ENCODE measurements at regions not wholly inside any gene's neighbourhood (a gene's known extent, or its start where the extent isn't known, plus 50 kb on each side); places are given as distances from the start of the nearest gene placed in this dataset.

DNA sequence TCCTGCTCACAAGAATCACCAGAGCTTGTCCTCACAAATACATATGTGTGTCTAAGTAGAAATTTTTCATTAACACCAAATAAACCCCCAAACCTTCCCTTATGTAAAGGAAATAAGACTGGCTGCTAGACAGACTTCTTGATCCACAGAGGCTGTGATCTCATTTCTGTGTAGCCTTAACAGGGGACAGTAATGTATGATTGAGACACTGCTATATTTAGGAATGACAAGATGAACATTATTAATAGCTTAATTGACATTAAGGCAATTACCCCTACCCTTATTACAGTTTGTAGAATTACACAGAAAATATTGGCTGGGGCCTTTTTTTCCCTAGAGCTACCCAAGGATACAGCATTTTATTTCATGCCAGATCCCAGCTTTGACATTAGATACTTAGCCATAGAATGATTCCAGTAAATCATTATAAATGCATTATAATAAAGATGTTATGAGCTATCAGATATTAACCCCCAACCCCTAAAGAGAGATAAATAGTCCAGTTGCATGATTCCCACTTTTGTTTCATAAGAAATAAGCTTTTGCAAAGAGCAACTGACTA lies 392.1 kb upstream of the HNRNPA3 start:
- H3K27ac ChIP-seq, result no peak overlapping the region
- ATAC-seq (no peak), DNase-seq (ENCODE audit: low read depth in 1 of 2, low spot score in 1 of 2) (no peak), FAIRE-seq (no peak)
- CTCF ChIA-PET, result interaction anchor here (0.9 to 2.2 kb wide), 7 partner anchors 9 to 700 kb away, joined by 3 to 8 read pairs (median 3); no protein-coding TSS in a partner anchor
- no peaks in the 10 kb centered on the region for H3K9me3 ChIP-seq
- TF ChIP-seq ZFP36 (IDR thresholded peaks at IDR 0.05; ENCODE audit: borderline replicate concordance, partially characterized antibody), result no peak
- TF ChIP-seq FOXS1 (CRISPR knock-in tag; IDR thresholded peaks at IDR 0.05), result no peak
- TF ChIP-seq, protein P1, sequence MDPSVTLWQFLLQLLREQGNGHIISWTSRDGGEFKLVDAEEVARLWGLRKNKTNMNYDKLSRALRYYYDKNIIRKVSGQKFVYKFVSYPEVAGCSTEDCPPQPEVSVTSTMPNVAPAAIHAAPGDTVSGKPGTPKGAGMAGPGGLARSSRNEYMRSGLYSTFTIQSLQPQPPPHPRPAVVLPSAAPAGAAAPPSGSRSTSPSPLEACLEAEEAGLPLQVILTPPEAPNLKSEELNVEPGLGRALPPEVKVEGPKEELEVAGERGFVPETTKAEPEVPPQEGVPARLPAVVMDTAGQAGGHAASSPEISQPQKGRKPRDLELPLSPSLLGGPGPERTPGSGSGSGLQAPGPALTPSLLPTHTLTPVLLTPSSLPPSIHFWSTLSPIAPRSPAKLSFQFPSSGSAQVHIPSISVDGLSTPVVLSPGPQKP (IDR thresholded peaks at IDR 0.05; ENCODE audit: low read depth, low read length), result no peak
- TF ChIP-seq ESRRA (IDR thresholded peaks at IDR 0.05; ENCODE audit: borderline replicate concordance, low read length), result no peak
- TF ChIP-seq HOXB13 (CRISPR knock-in tag; IDR thresholded peaks at IDR 0.05; ENCODE audit: low read depth), result no peak
- TF ChIP-seq MAFK (IDR thresholded peaks at IDR 0.05; ENCODE audit: partially characterized antibody), result no peak
- TF ChIP-seq NPAS2 (CRISPR knock-in tag; IDR thresholded peaks at IDR 0.05; ENCODE audit: borderline replicate concordance), result no peak
- no peak for TF ChIP-seq TP53 (CRISPR knock-in tag; IDR thresholded peaks at IDR 0.05)
- TF ChIP-seq, protein P2, sequence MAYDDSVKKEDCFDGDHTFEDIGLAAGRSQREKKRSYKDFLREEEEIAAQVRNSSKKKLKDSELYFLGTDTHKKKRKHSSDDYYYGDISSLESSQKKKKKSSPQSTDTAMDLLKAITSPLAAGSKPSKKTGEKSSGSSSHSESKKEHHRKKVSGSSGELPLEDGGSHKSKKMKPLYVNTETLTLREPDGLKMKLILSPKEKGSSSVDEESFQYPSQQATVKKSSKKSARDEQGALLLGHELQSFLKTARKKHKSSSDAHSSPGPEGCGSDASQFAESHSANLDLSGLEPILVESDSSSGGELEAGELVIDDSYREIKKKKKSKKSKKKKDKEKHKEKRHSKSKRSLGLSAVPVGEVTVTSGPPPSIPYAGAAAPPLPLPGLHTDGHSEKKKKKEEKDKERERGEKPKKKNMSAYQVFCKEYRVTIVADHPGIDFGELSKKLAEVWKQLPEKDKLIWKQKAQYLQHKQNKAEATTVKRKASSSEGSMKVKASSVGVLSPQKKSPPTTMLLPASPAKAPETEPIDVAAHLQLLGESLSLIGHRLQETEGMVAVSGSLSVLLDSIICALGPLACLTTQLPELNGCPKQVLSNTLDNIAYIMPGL (CRISPR knock-in tag; IDR thresholded peaks at IDR 0.05; ENCODE audit: borderline replicate concordance), result no peak
- no peak for TF ChIP-seq CEBPB (IDR thresholded peaks at IDR 0.05)
- TF ChIP-seq, protein P3, sequence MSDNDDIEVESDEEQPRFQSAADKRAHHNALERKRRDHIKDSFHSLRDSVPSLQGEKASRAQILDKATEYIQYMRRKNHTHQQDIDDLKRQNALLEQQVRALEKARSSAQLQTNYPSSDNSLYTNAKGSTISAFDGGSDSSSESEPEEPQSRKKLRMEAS (IDR thresholded peaks at IDR 0.05), result no peak
- no peak for TF ChIP-seq FOSL2 (IDR thresholded peaks at IDR 0.05)
- TF ChIP-seq FOSL2 (CRISPR knock-in tag; IDR thresholded peaks at IDR 0.05), result no peak
- POLR2A ChIA-PET, result no interaction called here
- H3K4me3 ChIP-seq, result no peak overlapping the region
- H3K4me2 ChIP-seq, result no peak overlapping the region
- no peaks in the 10 kb centered on the region for H3K4me1 ChIP-seq

DNA sequence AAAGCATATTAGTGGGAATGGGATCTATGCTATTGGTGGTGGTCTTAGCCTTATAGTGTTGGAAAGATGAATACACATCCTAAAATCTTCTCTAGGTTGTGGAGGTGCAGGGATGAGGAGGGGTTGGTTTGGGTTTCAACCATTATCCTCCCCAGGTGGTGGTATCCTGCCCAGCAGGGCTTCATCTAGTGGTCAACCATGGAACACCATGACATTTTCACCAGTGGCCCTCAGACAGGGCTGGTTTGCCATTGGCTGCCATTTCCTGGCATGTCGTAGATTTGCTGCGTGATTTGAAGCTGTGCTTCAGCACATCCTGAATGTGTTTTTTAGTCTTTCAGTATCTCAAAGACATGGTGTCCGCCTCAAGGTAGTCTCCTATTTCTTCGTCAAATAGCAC lies 391.2 kb upstream of the HNRNPA3 start:
- FAIRE-seq (no peak), ATAC-seq (peak; percentile 66 to 85; a peak in 3 of 6 replicates), DNase-seq (ENCODE audit: low read depth in 1 of 2, low spot score in 1 of 2) (peak; percentile 8 to 10)
- H3K9me3 ChIP-seq, result no peaks in the 10 kb centered on the region
- no peak for TF ChIP-seq ZNF302 (CRISPR knock-in tag; IDR thresholded peaks at IDR 0.05)
- TF ChIP-seq, protein P4, sequence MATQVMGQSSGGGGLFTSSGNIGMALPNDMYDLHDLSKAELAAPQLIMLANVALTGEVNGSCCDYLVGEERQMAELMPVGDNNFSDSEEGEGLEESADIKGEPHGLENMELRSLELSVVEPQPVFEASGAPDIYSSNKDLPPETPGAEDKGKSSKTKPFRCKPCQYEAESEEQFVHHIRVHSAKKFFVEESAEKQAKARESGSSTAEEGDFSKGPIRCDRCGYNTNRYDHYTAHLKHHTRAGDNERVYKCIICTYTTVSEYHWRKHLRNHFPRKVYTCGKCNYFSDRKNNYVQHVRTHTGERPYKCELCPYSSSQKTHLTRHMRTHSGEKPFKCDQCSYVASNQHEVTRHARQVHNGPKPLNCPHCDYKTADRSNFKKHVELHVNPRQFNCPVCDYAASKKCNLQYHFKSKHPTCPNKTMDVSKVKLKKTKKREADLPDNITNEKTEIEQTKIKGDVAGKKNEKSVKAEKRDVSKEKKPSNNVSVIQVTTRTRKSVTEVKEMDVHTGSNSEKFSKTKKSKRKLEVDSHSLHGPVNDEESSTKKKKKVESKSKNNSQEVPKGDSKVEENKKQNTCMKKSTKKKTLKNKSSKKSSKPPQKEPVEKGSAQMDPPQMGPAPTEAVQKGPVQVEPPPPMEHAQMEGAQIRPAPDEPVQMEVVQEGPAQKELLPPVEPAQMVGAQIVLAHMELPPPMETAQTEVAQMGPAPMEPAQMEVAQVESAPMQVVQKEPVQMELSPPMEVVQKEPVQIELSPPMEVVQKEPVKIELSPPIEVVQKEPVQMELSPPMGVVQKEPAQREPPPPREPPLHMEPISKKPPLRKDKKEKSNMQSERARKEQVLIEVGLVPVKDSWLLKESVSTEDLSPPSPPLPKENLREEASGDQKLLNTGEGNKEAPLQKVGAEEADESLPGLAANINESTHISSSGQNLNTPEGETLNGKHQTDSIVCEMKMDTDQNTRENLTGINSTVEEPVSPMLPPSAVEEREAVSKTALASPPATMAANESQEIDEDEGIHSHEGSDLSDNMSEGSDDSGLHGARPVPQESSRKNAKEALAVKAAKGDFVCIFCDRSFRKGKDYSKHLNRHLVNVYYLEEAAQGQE (IDR thresholded peaks at IDR 0.05), result no peak
- TF ChIP-seq POLR2AphosphoS2 (conservative IDR thresholded peaks at IDR 0.05; ENCODE audit: low read length), result no peak
- TF ChIP-seq HDAC2 (IDR thresholded peaks at IDR 0.05), result no peak
- TF ChIP-seq JUNB (IDR thresholded peaks at IDR 0.05), result no peak
- no peak for TF ChIP-seq MAZ (IDR thresholded peaks at IDR 0.05; ENCODE audit: borderline replicate concordance, low read depth, low read length)
- TF ChIP-seq, protein P2 (CRISPR knock-in tag; IDR thresholded peaks at IDR 0.05; ENCODE audit: borderline replicate concordance), result no peak
- TF ChIP-seq, protein P3 (IDR thresholded peaks at IDR 0.05), result no peak
- no peak overlapping the region for H3K27ac ChIP-seq
- 21% methylated on average over 4 of the region's 4 CpGs for WGBS (ENCODE audit: missing lambda C conversion rate)
- ChIA-PET CTCF (interaction anchor here (1.3 to 2.2 kb wide), 2 partner anchors 695 to 938 kb away, joined by 3 to 8 read pairs; no protein-coding TSS in a partner anchor), POLR2A (no interaction called here)
- H3K4me2 ChIP-seq, result no peak overlapping the region
- H3K4me1 ChIP-seq, result no peaks in the 10 kb centered on the region
- H3K4me3 ChIP-seq, result no peak overlapping the region

Data from A549 (cell line).